Embryonic facial prominence (tissue), 1 donor: ENCODE measurements at regions not wholly inside any gene's neighbourhood (a gene's known extent, or its start where the extent isn't known, plus 50 kb on each side); places are given as distances from the start of the nearest gene placed in this dataset.
"Not testable (repeated sequence)": the region's sequence is repeated elsewhere in the genome, so short reads cannot be mapped to it uniquely, and the experiment has no call there.

Experiments
- DNase-seq: peaks from one replicate; pipeline ENCODE4 v3.0.0-alpha.2; 2016; ENCODE audit errors: extremely low spot score

DNA sequence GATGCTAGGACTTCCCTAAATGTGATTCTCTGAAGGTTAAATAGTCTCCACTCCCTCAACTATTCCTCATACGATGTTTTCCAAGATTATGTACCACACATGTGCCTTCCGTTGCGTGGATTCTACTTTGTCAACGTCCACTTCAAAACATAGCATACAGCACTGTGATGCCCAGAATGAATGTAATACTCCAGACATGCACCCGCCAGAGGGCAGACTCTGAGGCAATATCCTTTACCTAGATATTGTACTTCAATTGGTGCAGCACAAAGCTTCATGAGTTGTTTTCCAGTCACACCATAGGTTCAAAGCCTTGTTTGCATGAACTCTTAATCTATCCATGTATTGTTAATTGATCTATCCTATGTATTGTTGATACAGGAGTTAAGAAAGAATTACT is 201.0 kb upstream of the NABP1 start:
- no peak for DNase-seq

DNA sequence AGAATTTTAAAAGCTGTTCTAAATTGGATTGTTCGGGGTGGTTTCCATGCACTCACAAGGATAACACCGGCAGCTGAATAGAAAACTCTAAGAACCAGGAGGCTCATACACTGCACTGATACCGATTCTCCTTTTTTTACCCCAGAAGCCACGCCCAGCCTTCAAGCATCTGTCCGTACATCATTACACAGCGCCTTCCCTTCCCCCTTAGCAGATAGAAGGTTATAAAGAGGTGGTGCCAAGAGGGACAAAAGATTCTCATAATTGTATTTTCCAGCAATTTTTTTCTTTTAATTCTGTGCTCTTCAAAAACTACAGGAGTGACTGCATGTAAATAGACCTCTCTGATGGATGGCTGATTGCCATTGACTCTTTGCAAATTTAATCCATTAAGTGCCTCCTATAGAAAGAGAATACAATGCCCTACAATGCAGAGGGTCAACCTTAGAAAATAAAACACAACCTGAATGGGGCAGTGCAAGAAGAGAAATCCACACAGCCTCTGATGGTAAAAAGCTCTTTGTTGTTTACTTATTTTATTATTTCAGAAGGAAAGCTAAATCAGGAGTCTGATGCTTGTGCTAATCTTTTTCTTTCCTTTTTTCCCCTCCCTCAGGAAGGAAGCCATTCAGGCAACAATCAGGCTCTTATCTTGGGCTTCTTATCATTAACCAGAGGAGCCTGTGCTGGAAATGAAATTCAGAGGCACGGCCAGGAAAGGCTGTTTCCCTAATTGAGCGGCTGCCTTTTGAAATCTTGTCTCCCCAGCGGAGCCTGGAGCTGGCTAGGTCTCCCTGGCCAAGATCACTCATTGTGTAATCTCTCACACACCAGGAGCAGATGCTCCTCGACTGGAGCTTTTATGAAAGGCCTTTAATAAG is 198.9 kb upstream of the NABP1 start:
- DNase-seq = no peak

DNA sequence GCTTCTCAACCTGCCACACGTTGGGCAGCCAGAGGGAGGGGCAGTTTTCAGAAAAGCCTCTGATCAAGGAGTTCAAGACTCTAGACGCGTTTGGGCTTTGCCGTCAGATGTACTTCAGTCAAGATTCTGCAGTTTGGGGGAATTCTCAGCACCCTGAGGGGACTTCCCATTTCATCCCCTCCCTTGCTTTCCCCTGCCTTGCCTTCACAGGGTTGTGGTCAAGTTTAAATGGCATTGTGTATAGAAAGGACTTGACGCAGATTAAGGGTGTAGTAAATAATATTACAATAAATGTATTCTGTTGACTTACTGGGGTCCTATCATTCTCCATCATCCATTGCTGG is 198.3 kb upstream of the NABP1 start:
- no peak for DNase-seq

- DNase-seq = no peak
Measured at GRCh38 chr2:191481305-191482070, 196.4 kb upstream of the NABP1 start.

GRCh38 chr2:191483117-191483516 is 194.8 kb upstream of the NABP1 start:
- DNase-seq = no peak

- DNase-seq = no peak
Measured at GRCh38 chr2:191486584-191487320, 191.2 kb upstream of the NABP1 start.

- no peak for DNase-seq
Measured at GRCh38 chr2:191488135-191488534, 189.8 kb upstream of the NABP1 start.

- DNase-seq = no peak
Measured at GRCh38 chr2:191489177-191489576, 188.8 kb upstream of the NABP1 start.

DNA sequence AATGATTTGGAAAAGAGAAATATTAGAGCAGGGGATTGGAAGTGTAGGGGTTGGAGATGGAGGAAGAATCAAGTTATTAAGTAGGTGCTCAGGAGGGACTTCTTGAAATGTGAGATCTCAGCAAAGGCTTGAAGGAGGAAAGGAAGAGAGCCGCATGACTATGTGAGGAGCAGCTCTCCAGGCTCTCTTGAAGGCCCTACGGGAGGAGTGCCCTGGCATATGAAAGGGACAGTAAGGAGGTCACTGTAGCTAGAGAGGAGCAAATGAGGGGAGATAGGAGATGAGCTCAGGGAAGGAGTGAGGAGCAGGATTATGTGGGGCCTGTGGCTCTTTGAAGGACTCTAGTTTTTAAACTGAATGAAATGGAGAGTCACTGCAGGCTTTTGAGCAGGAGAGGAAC is 181.1 kb upstream of the NABP1 start:
- no peak for DNase-seq

- DNase-seq = no peak
Measured at GRCh38 chr2:191497822-191498221, 180.1 kb upstream of the NABP1 start.

DNA sequence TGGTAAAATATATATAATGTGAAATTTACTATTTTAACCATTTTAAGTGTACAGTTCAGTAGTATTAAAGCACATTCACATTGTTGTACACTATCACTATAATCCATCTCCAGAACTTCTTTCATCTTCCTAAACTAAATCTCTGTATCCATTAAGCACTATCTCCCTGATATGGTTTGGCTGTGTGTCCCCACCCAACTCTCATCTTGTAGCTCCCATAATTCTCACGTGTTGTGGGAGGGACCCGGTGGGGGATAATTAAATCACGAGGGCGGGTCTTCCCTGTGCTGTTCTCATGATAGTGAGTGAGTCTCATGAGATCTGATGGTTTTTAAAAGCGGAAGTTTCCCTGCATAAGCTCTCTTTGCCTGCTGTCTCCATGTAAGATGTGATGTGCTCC is 178.9 kb upstream of the NABP1 start:
- DNase-seq = no peak

GRCh38 chr2:191499874-191500565 is 177.9 kb upstream of the NABP1 start:
- DNase-seq = peak; percentile 86

DNA sequence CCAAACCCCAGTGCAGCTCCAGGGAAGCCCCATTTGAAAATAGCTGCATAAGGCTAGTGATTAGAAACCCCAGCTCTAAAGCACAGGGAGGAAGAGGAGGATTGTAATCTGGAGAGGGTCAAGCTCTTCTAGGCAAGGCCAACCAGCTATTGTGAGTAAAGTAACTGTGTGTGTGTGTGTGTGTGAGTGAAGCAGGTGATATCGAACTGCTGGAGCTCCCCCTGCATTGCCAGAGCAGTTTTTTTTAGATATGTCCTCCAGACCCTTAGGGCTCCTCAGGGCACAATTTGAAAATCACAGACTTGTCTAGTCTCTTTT is 177.4 kb upstream of the NABP1 start:
- no peak for DNase-seq

GRCh38 chr2:191500884-191501560 is 176.9 kb upstream of the NABP1 start:
- DNase-seq = no peak

- DNase-seq = peak; percentile 40
Measured at GRCh38 chr2:191501561-191502168, 176.3 kb upstream of the NABP1 start.

- no peak for DNase-seq
Measured at GRCh38 chr2:191506515-191506914, 171.4 kb upstream of the NABP1 start.

DNA sequence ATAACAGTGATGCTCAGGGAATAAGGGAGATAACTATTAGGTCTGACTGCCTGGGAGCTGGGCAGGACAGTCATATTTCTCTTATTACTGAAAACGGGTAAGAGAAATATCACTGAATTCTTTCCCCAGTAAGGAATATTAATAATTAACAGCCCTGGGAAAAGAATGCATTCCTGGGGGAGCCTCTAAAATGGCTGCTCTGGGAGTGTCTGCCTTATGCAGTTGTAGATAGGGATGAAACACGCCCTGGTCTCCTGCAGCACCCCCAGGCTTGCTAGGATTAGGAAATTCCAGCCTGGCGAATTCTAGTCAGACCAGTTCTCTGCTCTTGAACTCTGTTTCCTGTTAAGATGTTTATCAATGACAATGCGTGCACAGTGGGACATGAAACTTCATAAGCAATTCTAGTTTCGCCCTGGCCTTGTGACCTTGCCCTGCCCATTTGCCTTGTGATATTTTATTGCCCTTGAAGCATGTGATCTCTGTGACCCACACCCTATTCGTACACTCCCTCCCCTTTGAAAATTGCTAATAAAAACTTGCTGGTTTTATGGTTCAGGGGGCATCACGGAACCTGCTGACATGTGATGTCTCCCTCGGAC is 170.6 kb upstream of the NABP1 start:
- DNase-seq = not testable (repeated sequence)

- no peak for DNase-seq
Measured at GRCh38 chr2:191508738-191509137, 169.2 kb upstream of the NABP1 start.

GRCh38 chr2:191512216-191512835 is 165.6 kb upstream of the NABP1 start:
- no peak for DNase-seq

DNA sequence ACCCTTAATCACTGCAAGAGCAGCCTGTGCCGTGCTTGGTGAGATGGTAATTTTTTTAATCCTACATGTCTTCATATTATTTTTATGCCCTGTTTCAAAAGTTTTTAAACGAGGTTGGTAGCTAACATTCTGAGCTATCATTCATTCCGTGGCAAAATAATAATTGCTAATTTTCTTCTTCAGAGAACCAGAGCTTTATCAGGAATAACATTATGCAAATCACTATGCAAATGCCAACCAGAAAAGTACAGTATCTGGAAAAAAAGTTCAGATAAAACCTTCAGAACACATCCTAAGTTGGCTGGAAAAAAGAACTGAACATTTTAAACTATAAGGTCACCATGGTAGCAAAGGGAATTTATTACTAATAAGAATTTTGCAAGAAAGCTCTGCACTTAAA is 165.1 kb upstream of the NABP1 start:
- DNase-seq = no peak
